Stromal cell of bone marrow (primary cell): ENCODE measurements at regions not wholly inside any gene's neighbourhood (a gene's known extent, or its start where the extent isn't known, plus 50 kb on each side); places are given as distances from the start of the nearest gene placed in this dataset.
"Not testable (repeated sequence)": the region's sequence is repeated elsewhere in the genome, so short reads cannot be mapped to it uniquely, and the experiment has no call there.

Experiments used
- DNase-seq: peaks from one replicate; pipeline ENCODE4 v3.0.0-alpha.2; 2012; ENCODE audit warnings: low read depth

- not testable (repeated sequence) for DNase-seq
These were observed 155.5 kb upstream of the FOXQ1 start for GRCh38 chr6:1156411-1156810.

DNA sequence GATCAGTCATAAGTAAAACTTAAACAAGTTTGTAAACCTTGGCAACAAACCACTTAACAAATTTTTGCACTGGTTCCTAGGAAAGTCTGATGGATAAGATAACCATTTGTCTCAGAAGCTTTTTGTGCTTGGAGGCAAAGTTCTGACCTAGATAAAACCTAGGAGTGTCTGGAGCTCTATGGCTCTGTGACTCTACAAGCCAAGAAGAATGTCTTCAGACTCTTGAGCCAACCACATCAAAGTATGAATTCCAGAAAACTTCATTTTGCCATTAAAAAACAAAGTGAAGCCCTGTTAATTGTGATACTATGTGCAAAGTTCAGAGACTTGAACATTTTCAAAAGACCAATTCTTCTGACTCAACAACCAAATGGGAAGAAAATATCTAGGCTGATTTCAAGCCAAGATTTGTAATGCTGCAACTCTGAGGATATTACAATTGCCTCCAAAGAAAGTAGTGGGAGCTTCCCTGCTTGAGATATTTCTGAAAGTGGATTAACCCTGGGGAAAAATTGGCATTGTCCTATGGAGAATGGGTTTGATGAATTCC lies 158.1 kb upstream of the FOXQ1 start:
- DNase-seq = peak; percentile 28

- no peak for DNase-seq
These were observed 165.4 kb upstream of the FOXQ1 start for GRCh38 chr6:1146500-1146899.

GRCh38 chr6:1145768-1146218 lies 166.1 kb upstream of the FOXQ1 start:
- no peak for DNase-seq

DNA sequence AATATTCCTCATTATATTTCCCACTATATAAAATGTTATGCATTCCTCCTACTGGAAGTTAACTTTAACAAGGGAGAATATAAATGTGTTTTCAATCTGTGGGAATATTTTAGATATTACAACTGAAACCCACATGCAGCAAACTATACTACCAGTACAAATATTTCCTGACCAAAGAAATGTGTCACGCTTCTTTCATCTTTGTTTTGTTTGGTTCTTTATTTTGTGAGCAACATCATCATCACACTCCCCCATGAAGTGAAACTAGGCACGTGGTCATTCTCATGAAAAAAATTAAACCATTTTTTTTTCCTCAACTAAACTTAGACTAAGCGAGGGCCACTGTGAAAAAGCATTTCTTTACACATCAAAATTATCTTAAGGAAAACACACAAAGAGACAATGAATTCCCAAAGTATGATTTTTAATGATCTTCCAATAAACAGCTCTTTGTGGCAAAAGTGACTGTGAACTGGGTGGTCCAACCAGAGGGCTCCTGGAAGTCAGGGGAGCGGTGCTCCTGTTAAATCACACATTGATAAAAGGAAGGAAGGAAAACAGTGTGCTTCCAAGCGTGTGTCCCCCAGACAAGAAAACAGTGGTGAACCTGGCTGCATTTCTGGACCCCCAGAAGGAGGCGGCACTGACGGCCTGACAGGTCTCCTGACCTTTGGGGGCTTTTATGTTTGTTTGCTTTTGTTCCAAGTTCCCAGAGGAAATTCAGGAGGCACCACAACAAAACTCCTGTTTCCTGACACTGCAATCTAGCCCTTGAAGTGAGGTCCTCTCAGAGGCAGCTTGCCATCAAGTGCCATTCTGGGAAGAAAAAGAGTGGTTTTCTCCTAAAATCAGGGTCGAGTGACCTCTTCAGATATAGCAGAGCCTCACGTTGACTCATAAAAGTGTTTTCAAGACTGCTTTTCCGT lies 166.8 kb upstream of the FOXQ1 start:
- DNase-seq = peak; percentile 78

- DNase-seq = no peak
These were observed 168.2 kb upstream of the FOXQ1 start for GRCh38 chr6:1143655-1144054.

DNA sequence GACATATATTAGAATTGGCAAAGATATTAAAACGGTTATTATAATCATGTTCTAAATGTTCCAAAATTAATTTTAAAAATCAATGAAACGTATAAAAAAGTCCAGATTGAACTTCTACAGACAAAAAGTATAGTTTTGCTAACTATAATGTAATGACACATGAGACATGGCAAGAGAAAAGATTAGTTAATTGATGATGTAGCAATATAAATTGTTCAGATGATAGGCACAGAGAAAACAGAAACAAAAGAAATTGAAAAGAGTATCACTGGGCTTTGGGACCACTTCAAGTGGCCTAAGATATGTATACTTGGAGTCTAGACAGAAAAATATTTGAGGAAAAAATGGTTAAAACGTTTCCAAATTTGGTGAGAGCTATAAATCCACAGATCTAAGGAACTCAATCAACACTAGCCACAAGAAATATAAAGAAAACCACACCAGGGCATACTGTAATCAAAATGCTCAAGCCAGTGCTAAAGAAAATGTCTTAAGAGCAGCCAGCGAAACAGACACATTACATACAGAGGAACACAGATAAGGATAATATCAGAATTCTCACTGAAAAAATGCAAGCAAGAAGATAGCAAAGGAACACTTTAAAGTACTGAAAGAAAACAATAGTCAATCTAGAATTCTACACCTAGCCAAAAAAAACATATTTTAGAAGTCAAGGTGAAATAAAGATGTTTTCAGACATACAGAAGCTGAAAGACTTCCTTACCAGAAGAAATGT lies 172.6 kb upstream of the FOXQ1 start:
- DNase-seq = no peak

- no peak for DNase-seq
These were observed 174.0 kb upstream of the FOXQ1 start for GRCh38 chr6:1137849-1138248.

- no peak for DNase-seq
These were observed 175.1 kb upstream of the FOXQ1 start for GRCh38 chr6:1136827-1137226.

DNA sequence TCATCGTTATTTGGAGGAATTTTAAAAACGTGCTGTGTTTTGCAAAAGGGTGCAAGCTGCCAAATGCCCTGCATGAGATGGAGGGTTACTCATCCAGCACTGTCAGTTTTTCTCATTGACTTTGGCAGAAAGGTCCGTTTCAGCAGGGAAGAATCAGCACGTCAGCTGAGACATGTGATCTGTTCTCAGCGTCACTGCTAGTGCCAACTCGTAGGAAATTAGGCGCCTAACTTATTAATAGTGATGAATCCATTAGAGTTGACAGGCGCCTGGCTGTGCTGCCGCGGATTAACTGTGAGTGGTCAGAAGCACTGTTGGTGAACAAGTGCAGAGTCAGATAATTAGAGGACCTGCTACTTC lies 175.5 kb upstream of the FOXQ1 start:
- DNase-seq = peak; percentile 95

DNA sequence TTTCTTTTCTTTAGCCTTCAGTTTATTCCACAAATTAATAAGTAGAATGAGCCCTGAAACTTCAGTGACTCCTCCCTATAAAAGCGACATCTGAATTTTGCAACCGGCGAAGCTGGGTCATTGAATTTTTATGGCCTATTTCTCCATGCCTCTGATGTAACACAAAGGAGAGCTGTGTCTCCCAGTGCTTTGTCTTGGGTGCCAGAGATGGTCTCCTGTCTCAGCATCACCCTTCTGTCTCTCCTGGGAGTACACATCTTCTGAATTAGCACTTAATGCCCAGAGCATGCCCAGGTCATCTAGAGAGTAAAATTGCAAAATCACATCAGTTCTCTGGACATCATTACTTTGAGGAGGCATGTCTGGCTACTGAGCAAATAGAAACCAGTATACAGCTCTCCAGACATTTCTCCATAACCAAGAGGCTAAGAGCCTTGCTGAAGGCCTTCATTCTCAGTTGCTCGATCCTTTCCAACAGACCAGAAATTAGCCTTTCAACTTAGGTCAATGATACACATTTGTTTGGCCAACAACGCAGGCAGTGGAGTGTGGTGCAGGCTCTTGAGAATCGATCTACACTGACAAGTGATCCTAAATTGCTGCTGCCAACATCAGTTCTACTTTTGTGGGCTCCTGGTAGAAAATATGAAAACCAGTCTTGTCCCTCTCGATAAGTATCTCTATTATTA lies 176.0 kb upstream of the FOXQ1 start:
- no peak for DNase-seq

DNA sequence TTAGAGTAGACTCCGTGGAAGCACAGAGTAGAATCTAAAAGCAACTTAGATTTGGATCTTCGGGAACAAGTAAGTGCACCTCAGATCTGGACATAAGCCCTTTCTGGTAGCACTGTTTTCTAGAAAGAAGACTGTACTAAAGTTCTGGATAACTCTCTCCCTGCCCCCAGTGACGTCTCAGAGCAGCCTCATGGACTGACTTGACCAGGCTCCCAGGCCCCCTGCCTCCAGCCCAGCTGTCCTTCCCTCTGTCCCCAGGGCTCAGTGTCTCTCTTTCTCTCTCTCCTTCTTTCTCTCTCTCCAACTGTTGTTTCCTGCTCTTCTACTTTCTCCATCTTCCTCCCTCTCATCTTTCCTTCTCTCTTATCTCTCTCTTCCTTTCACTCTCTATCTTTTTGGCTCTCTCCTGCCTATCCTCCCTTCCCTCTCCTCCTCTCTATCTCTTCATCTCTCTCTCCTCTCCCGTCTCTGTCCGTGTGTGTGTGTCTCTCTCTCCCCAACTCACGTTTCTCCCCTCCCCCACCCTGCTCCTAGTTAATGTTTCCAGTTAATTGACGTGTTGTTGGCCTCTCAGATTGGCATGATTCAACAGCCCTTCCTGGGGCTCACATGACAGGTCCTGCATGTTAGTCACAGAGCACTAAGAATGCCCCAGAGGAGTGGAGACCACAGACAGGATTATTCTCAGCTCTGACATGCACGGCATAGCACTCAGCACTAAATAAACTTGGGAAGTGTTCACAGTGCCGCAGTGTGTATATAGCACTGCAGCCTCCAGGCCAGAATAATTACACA lies 180.4 kb upstream of the FOXQ1 start:
- DNase-seq = peak; percentile 93

- DNase-seq = no peak
These were observed 181.2 kb upstream of the FOXQ1 start for GRCh38 chr6:1130709-1131108.

GRCh38 chr6:1129131-1129530 lies 182.8 kb upstream of the FOXQ1 start:
- DNase-seq = peak; percentile 83

GRCh38 chr6:1127597-1128288 lies 184.2 kb upstream of the FOXQ1 start:
- DNase-seq = no peak

- DNase-seq = no peak
These were observed 184.8 kb upstream of the FOXQ1 start for GRCh38 chr6:1127129-1127528.

GRCh38 chr6:1126036-1126435 lies 185.9 kb upstream of the FOXQ1 start:
- DNase-seq = no peak

DNA sequence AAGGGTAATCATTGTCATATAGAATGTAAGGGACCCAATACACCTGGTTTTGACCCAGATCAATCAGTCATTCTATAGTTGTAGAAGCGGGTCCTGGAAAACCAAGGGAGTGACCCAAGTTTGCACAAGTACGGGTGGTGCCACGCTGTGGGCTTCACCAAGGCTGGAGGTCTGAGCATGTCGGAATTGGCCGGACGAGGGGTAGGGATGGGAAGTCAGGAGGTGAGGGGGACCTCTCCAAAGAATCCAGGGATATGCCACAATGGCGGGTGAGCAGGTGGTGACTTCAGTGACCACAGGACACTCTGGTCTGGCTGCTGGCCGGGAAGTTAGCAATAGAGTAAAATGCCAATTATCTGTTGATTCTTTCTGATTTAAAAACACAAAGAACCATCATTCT lies 186.6 kb upstream of the FOXQ1 start:
- DNase-seq = no peak

- DNase-seq = no peak
These were observed 187.0 kb upstream of the FOXQ1 start for GRCh38 chr6:1124885-1125284.

GRCh38 chr6:1123386-1124375 lies 188.2 kb upstream of the FOXQ1 start:
- no peak for DNase-seq
